GM13977 (cell line): ENCODE measurements at regions not wholly inside any gene's neighbourhood (a gene's known extent, or its start where the extent isn't known, plus 50 kb on each side); places are given as distances from the start of the nearest gene placed in this dataset.

Source experiments
- DNase-seq: peaks from one replicate; pipeline ENCODE4 v3.0.0; 2012; ENCODE audit warnings: low spot score
- CTCF ChIP-seq: IDR thresholded peaks from 2 replicates; pipeline ENCODE4 v1.5.1; 2012; ENCODE audit warnings: mild to moderate bottlenecking, control low read depth; ENCODE audit not compliant: insufficient read depth; ENCODE audit errors: extremely low read depth, missing control alignments
- in situ Hi-C: fragments of 300-500 bp; cut with MboI; formaldehyde crosslinking; loops from one replicate; pipeline ENCODE4 v1.12.0; 2022; ENCODE audit warnings: low sequenced_read_pairs, low pct_unique_long_range_greater_than_20kb, mixed read lengths, inconsistent platforms; ENCODE audit not compliant: unreplicated experiment

- DNase-seq, result no peak
- in situ Hi-C loops, result no loop called here
- no peak for TF ChIP-seq CTCF
These were observed 277.2 kb upstream of the NT5E start for GRCh38 chr6:85172705-85173104.

GRCh38 chr6:85172161-85172560 lies 277.7 kb upstream of the NT5E start:
- TF ChIP-seq CTCF, result no peak
- in situ Hi-C loops, result no loop called here
- DNase-seq, result no peak

GRCh38 chr6:85169189-85169588 lies 280.7 kb upstream of the NT5E start:
- no peak for TF ChIP-seq CTCF
- in situ Hi-C loops, result no loop called here
- no peak for DNase-seq

GRCh38 chr6:85168146-85168545 lies 281.7 kb upstream of the NT5E start:
- no peak for TF ChIP-seq CTCF
- in situ Hi-C loops, result no loop called here
- no peak for DNase-seq

- in situ Hi-C loops, result no loop called here
- DNase-seq, result no peak
- no peak for TF ChIP-seq CTCF
These were observed 283.7 kb upstream of the NT5E start for GRCh38 chr6:85166114-85166741.

- TF ChIP-seq CTCF, result no peak
- no peak for DNase-seq
- in situ Hi-C loops, result no loop called here
These were observed 286.5 kb upstream of the NT5E start for GRCh38 chr6:85163156-85164080.
